ENCODE measurements at regions not wholly inside any gene's neighbourhood (a gene's known extent, or its start where the extent isn't known, plus 50 kb on each side); places are given as distances from the start of the nearest gene placed in this dataset.
"Not testable (repeated sequence)": the region's sequence is repeated elsewhere in the genome, so short reads cannot be mapped to it uniquely, and the experiment has no call there.

DNA sequence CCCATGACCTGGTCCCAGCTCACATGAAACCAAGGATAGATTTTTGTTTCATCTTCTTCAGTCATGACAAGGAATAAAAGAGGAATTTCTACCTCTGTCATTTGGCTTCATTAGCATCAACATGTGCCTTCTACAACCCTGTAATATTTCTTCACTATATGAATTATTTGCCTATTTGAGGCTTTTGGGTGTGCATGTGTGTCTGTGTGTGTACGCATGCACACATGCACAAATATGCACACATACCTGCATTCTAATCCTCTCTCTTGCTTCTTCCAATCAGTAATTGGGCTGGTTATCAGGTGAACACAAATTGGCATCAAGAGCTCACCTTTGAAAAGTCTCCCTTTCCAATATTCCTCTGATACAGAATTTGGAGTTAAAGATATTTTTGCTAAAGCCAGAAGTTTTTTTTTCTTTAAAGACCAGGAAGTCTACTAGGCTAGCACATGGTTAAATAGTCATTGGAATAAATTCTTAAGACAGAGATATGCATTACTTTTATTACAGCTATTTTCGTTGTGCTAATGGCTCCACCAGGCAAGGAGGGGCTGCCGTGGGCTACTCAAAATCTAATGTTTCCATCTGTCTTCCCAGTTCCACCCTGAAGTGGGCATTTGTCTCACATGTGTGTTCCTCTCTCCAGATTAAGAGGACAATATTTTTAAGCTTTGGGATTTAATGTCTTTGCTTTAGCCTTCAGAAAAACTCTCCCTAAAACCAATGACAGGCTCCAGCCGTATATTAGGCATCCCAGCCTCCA, 547.2 kb upstream of the CDH5 start:
- no peak for DNase-seq

DNA sequence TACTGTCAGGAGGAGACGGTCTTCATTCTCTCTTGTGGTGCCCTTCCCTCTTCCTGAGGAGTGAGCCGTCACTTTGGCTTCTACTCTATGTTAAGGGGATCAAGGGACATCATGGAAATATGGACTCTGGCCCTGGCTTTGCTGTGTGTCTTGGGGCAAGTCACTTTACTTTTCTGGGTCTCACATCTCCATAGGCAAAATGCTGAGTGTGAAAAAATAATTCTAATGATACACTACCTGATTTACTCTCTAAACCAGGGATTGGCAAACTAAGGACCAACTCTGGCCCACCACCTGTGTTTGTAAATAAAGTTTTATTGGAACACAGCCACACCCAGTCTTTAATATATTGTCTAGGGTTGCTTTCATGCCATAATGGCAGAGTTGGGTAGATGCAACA, 548.7 kb upstream of the CDH5 start:
- no peak for DNase-seq

DNA sequence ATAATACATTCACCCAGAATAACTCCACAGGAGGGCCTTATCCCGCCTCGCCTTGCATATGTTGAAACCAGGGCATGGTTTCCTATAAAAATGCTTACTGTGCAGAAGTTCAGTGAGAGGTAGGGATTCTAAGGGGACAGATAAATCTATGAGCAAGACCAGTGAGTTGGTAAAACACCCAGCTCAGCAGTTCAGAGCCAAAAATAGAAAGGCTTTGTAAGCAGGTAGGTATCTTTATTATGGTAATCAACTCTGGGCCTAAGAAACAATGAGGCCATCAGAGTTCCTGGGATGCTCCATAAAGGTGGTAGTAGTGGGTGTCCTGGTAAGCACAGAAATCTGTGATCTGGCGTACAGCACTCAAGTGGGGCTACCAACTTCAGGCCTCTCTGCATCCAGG, 549.4 kb upstream of the CDH5 start:
- no peak for DNase-seq

DNA sequence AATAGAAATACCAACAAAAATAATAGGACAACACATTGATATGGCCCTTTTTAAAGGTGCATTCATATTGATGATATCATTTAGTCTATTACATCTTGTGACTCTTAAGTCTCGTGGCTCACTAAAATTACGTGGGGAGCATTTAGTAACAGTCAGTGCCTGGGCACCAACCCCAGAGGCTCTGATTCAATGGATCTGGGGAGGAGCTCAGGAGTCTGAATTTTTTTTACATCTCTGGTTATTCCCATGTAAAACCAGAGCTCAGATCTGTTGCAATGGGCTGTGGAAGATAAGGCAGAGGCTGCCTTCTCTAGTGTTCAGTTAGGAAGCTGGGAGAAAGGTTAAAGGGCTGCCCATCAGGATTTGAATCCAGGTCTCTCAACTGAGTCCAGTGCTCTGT, 549.9 kb upstream of the CDH5 start:
- no peak for DNase-seq

DNA sequence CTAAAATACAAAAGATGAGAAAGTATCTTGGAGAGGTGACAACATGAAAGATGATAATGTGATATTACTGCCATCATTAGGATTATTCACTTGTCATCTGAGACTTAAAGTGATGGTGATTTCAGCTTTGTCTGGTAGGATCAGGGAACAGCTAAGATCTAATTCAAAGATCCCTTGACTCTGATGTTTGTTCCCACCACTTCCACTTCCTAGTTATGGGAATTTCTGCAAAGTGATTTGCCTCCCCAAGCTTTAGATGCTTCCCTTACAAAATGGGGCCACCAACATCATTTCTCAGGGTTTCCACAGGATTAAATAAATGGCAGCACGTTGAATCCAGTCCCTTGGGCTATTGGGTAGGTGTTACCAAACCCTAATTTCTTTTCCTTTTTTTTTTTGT, 550.8 kb upstream of the CDH5 start:
- DNase-seq, result no peak

DNA sequence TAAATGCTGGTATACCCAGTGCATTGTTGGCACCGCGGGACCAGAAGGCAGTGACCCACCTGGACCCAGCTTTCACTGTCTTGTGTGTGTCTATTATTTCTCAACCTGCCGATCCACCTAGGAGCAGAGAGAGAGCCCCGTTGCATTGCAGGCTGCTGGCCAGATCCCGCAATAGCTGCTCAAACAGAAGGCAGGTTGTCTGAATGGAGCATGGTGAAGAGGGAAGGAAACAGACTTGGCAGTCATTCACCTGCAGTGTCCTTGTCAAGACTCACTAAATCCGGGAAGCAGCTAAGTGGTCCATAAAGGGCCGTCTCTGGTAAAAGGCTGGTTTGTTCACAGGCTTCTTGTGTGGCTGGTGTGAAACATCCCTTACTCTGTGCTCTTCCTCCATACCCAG, 552.6 kb upstream of the CDH5 start:
- not testable (repeated sequence) for DNase-seq

DNA sequence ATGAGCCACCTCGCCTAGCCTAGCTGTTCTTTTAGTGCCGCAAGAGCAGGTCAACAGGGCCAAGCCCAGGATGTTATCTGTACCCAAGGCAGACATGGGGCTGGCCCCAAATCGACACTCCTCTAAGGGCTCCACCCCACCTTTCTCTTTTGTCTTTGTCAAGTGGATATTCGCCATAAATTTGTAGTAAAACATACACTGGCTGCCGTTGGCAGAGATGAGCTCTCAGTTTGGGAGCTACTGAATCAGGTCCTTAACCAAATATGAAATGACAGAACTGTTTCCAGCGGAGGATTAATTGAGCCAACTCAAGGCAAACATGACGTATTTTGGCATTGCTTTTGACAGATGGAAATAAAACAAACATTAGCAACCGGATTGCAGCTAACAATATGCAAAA, 556.9 kb upstream of the CDH5 start:
- DNase-seq, result no peak

DNA sequence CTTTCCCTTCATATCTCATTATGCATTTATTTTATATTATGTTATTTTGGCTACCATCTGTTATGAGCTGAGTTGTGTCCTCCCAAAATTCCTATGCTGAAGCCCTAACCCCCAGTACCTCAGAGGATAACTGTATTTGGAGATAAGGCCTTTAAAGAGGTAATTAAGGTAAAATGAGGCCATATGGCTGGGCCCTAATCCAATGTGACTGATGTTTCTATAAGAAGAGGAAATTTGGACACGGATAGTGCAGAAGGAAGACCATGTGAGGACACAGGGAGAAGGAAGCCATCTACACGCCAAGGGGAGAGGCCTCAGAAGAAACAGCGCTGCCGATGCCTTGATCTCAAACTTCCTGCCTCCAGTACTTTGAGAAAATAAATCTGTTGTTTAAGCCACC, 557.7 kb upstream of the CDH5 start:
- DNase-seq, result no peak

DNA sequence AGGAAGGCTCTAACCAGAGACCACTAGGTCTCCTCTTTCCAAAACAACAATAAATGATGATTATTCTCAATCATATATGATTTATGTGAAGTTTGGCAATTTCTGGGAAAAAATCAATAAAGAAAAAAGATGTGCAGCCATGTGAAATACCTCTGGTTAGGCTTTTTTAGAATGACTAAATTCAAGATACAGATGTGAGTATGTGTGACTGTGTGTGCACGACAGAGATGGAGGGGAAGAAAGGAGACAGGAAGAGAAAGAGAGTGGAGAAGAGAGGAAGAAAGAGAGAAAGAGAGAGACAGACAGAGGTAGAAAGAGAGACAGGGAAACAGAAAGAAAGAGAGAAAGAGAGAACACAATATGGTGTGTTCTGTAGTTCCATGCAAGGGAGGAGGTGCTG, 558.6 kb upstream of the CDH5 start:
- DNase-seq, result no peak

DNA sequence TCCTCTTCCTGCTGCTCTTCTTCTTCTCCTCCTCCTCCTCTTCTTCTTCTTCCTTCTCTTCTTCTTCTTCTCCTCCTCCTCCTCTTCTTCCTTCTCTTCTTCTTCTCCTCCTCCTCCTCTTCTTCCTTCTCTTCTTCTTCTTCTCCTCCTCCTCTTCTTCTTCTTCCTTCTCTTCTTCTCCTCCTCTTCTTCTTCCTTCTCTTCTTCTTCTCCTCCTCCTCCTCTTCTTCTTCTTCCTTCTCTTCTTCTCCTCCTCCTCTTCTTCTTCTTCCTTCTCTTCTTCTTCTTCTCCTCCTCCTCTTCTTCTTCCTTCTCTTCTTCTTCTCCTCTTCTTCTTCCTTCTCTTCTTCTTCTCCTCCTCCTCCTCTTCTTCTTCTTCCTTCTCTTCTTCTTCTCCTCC, 560.8 kb upstream of the CDH5 start:
- not testable (repeated sequence) for DNase-seq

DNA sequence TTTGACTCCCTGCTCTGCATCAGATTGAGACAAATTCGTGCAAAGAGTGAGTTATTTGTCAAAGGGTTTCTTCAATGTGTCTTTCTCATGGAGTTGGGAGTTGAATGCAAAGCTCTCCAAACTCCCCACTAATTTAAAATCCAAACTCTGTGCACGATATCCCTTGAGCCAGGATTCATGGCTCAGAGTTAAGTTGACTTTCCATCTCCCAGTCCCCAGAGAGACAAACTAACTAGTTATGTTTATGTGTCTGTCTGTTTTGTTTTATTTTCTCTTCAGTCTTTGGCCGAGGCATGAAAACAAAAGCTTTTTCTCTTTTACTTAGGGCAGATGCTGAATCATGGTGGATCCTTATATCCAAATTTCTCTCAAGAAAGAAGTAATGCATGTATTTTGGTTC, 570.0 kb upstream of the CDH5 start:
- no peak for DNase-seq

DNA sequence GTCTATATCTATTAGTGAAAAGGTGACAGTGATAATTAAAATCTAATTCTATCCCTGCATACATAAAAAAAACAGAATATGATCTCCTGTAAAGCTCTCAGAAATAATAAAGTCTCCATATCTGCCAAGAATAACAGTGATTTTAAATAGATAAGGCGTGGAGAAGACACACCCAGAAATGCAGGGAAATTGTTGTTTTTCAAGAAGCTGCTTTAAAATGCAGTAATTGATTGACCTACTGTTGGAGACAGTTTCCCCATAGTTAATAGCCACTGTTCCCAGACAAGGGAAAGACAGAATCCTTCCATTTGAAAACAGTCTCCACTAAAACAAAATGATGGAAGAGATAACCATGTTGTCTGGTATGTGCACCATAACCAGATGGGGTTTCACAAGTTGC, 571.5 kb upstream of the CDH5 start:
- DNase-seq, result no peak

DNA sequence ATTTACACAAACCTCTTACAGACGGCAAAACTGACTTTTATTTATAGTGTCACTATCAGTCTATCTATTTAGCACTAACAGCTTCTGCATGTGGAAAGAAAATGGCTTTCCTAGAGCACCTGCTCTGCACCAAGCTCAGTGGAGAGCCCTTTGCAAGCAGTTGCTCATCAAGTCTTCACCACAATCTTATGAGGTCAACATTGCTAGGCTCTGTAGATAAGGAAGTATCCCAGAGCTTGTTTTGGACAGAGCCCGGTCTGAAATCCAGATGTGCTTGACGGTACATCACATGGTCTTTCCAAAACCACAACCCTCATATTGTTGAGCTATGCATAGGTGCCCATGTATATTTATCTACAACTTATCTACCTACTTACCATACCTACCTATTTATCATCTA, 572.7 kb upstream of the CDH5 start:
- DNase-seq, result no peak

DNA sequence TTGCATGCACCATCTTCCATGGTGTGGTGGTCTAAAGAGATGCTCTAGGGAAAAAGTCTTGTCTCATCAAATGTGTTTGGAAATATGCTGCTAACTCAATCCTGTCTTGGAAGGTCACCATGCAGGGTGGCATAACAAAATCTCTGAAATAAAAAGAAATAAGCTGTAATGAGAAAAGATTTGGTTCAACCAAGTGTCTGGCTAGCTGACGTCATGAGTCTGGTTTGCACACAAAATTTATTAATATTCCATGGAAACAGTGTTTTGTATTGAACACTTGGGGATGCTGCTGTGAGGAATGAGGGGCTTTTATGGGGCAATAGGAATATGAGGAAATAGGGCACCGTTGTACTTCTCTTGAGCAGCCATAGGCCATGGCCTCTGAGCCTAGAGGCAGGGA, 575.7 kb upstream of the CDH5 start:
- DNase-seq, result no peak

DNA sequence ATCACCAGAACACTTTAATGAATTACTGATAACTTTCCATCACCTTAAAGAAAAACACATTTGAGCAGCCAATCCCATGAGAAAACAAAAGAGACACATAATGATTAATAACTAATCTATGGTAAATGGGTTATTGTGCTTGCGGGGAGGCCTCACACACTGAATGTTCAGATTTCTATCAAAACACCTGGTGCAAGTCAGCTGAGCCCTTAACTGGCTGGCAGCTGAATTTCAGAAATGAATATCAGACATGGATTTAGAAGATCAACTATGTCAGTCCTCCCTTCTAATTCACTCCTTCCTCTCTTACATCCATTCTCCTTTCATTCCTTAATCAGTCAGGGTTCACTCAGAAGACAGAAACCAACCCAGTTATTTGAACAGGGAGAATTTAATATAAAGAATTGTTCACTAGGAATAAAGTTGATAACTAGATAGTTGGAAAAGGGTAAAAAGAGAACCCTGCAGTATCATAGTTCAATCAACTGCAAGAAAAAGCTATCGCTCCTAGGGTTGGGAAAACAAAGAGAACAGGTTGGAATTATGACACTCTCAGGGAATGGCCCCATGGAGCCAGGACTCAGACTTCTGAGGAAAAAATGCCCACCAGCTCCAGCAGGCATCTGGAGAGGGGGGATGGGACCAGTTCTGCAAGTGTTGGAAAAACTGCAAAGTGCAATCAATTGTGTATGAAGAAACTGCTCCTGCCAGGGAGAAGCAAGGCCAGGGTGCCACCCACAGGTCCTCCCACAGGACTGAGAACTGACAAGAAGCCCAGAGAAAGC, 577.1 kb upstream of the CDH5 start:
- DNase-seq, result no peak

DNA sequence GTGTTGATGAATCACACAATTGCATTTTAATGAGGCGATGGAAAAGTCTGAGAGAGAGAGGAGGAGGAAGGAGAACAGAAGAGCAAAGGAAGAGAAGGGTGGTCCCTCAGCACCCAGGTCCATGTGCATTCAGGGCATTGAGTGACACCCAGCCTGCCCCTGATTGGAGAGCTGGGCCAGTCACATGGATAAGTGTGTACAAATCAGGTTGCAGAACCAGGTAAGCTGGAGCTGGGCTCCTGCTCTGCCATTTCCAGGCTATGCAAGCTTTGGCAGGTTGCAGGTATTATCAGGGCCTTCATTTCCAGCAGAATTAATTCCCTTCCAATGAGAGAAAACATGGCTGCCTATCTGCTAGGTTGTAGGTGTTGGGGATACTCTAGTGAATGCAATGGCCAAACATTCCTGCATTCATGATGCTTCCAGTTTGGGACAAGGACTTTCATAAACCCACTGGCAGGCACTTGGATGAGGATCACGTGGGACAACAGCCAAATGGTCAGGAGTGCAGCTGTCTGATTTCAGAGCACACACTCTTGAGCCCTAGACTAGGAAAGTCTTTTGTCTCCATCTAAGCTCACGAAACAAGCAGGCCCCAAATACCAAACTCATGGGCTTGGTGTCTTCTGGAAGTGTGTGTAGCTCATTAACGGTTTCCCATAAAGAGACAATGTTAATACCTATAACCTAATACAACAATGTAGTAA, 577.9 kb upstream of the CDH5 start:
- no peak for DNase-seq

DNA sequence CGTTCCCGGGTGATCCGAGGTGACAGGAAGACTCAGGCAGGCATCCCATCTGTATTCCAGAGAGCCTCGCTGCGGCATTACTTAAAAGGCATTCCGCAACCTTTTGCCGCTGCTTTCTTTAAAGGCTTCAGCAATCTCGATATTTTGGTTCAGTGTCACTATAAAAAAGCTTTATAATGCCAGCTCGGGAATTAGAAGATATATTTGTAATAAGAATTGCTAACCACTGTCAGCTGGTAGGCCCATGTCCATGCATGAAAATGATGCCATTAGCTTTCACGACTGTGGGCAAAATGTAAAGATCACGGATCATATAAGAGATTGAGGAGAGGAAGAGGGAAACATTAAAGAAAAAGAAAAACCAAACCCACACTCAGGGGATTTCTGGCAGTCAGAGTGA, 578.6 kb upstream of the CDH5 start:
- DNase-seq, result no peak

DNA sequence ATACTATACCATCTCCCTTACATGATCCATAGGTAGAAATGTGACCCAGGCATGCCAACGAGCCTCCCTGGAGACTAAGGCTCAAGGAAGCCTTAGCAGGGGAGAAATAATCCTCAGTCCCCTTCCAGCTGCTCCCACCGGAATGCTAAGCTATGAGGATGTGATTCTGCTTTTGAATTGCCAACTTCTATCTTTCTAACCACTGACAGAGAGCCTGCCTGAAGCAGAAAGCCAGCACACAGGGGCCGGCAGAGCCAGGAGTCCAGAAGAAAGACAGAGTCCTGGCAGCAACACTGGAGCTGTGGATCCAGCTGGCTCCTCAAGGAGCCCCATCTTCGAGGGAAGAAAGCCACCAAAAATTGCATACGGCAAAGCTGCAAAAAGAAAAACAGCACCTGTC, 579.6 kb upstream of the CDH5 start:
- DNase-seq, result no peak

DNA sequence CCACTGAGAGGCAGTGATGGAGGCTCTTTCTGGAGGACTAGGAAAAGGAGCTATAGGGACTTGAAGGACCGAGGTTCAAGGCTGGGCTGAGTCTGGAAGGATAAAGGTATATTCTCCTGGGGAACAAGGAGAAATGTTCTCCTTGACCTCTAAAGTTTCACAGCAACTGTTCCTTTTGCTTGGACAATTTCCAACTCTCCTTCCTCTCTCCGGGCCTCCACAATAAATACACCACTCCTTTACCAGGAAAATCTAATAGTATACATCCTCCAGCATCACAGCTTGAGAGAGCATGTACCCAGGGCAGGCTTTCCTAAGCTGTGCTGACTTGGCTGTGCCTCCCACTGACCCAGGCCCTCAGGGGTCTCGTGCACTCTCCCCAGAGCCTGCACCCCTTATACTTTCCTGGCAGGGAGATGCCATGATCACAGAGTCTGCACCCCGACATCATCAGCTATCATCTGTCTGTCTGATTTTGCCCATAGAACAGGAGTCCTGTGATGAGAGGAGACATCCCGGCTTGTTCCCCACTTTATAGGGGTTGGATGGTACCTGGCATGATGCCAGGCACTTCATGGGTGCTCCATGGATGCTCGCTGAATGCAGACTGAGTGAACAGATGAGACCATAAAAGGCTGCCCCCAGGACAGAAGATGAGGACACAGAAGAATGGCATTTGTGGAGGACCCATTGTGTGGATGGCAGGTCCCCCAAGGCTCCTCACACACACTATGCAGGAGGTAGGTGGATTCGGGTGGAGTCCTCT, 582.6 kb upstream of the CDH5 start:
- DNase-seq, result no peak

DNA sequence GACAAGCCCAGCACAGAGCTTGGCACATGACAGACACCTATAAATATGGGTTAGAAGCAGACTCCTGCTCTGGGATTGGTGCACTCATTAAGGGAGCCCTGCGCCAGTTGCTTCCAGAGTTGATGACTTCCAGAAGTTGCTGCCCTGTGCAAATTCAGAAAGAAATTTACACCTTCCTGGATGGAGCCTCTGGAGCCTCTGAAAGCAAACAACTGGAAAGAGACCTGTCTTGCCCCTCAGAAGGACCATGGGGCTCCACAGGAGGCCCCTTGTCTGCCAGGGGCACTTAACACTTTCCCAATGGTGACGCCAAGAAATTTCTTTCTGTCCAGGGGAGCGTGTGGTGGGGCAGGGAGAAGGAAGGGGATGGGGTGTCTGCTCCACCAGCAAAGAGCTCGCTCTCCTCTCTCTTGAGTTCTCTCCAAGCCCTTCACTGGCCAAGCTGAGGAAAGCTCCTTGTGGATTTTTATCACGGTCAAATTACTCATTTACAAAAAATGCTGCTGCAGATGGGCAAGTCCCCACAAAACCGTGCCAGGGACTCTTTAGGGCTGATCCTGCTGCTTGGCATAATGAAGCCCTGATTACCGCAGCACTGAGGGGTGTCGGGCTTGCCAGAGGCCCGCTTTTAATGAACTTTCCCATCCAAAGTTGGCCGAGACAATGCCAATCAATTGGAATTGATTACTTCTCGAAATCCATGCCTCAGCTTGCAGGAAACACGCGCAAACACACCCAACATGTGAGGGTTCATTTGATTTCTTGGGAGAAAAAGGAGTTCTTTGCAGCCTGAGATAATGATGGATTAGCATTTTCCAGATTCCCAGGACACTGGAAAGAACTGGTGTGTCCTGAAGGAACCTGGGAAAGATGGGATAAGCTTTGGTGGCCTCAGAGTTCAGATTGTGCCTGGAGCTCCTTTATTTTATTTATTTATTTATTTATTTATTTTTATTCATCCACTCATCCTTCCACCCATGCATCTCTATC, 583.6 kb upstream of the CDH5 start:
- no peak for DNase-seq

DNA sequence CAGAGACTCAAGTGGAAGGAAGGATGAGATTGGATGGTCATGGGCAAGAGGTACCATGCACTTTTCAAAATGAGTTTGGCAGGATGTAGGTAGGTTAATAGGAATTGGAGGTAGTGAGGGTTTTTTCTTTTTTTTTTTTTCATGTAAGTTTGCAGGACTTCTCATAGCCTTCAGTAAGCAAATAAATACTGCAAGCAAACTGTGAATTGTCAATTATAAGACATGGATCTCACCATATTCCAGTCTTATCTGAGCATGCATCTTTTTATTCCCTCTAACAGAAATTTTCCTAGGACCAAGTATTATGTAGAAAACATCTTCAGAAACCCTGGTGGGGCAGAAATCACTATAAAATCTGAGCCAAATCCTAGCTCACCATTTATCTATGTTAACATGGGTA, 584.6 kb upstream of the CDH5 start:
- no peak for DNase-seq

DNA sequence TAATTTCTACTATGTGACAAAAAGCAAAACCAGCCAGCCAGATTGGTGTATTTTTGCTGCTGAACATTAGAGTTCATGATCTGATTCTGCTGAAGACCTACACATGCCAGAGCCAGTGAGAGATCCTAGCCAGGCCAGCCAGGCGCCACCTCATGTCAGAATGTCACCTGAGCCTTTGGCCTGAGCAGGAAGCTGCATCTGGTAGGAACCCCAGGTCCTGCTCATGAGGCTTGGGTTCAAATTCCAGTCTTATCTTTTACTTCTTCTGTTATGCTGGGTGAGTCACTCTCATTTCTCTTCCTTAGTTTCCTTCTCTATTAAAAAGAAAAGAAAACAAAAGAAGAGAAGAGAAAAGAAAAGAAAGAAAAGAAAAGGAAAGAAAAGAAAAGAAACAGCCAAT, 585.1 kb upstream of the CDH5 start:
- no peak for DNase-seq
